Lower lobe of right lung (tissue), 2 donors: ENCODE measurements at regions not wholly inside any gene's neighbourhood (a gene's known extent, or its start where the extent isn't known, plus 50 kb on each side); places are given as distances from the start of the nearest gene placed in this dataset.

ENCODE experiments used
- ATAC-seq, 2 donors: fragments of 200-7000 bp; cut with Tn5 transposase; one replicate each; pipeline ENCODE4 v1.9.1; 2020 to 2022; ENCODE audit warnings: mild to moderate bottlenecking in 2 of 2, moderate library complexity in 2 of 2
- DNase-seq: peaks from one replicate; pipeline ENCODE4 v3.0.0-alpha.2; 2020
- H3K27ac ChIP-seq: fragments of 200-600 bp; one replicate; pipeline ENCODE4 v1.8.0; 2022
- H3K27me3 ChIP-seq: fragments of 200-600 bp; one replicate; pipeline ENCODE4 v1.8.0; 2022; ENCODE audit warnings: low read depth
- H3K36me3 ChIP-seq: fragments of 200-600 bp; one replicate; pipeline ENCODE4 v1.8.0; 2022; ENCODE audit warnings: mild to moderate bottlenecking
- H3K4me1 ChIP-seq: fragments of 200-600 bp; one replicate; pipeline ENCODE4 v1.8.0; 2022
- H3K4me3 ChIP-seq: fragments of 200-600 bp; one replicate; pipeline ENCODE4 v1.8.0; 2022; ENCODE audit warnings: mild to moderate bottlenecking
- H3K9me3 ChIP-seq: fragments of 200-600 bp; one replicate; pipeline ENCODE4 v1.8.0; 2022
- CTCF ChIP-seq: fragments of 200-600 bp; IDR thresholded peaks from one replicate; pipeline ENCODE4 v1.8.0; 2022; ENCODE audit warnings: antibody characterized with exemption, mild to moderate bottlenecking
- intact Hi-C: fragments of 100-400 bp; cut with DNase I; formaldehyde crosslinking; loops from one replicate; pipeline ENCODE4 v1.11.0; 2022
- donor health status: DM: no; HTN: yes; CAD: no; lungs with severe emphysema.

- no peak for TF ChIP-seq CTCF
- intact Hi-C loops, result no loop called here
- H3K36me3 ChIP-seq, result no peaks in the 10 kb centered on the region
- H3K4me1 ChIP-seq, result no peaks in the 10 kb centered on the region
- H3K27ac ChIP-seq, result no peak overlapping the region
- no peaks in the 10 kb centered on the region for H3K9me3 ChIP-seq
- peaks cover 4% of the 10 kb centered on the region for H3K27me3 ChIP-seq
- H3K4me3 ChIP-seq, result no peak overlapping the region
- DNase-seq (peak; percentile 28), ATAC-seq (no peak)
Observed at GRCh38 chr22:48588151-48588877, 1239.4 kb downstream of the BRD1 start.

- no peaks in the 10 kb centered on the region for H3K36me3 ChIP-seq
- ATAC-seq (no peak), DNase-seq (peak; percentile 30)
- H3K4me3 ChIP-seq, result no peak overlapping the region
- no peaks in the 10 kb centered on the region for H3K9me3 ChIP-seq
- no peaks in the 10 kb centered on the region for H3K4me1 ChIP-seq
- peaks cover 4% of the 10 kb centered on the region for H3K27me3 ChIP-seq
- intact Hi-C loops, result no loop called here
- TF ChIP-seq CTCF, result no peak
- H3K27ac ChIP-seq, result no peak overlapping the region
Observed at GRCh38 chr22:48587236-48587865, 1240.3 kb downstream of the BRD1 start.

GRCh38 chr22:48586799-48587185 is 1240.9 kb downstream of the BRD1 start:
- peaks cover 4% of the 10 kb centered on the region for H3K27me3 ChIP-seq
- intact Hi-C loops, result no loop called here
- no peaks in the 10 kb centered on the region for H3K9me3 ChIP-seq
- peak; percentile 35 for DNase-seq
- TF ChIP-seq CTCF, result no peak
- H3K27ac ChIP-seq, result no peak overlapping the region
- H3K4me3 ChIP-seq, result no peak overlapping the region
- no peaks in the 10 kb centered on the region for H3K4me1 ChIP-seq
- H3K36me3 ChIP-seq, result no peaks in the 10 kb centered on the region
- no peak for ATAC-seq

GRCh38 chr22:48585916-48586798 is 1241.5 kb downstream of the BRD1 start:
- no peak for TF ChIP-seq CTCF
- DNase-seq (peak; percentile 28), ATAC-seq (no peak)
- H3K4me3 ChIP-seq, result no peak overlapping the region
- no peaks in the 10 kb centered on the region for H3K9me3 ChIP-seq
- H3K36me3 ChIP-seq, result no peaks in the 10 kb centered on the region
- no peaks in the 10 kb centered on the region for H3K4me1 ChIP-seq
- H3K27me3 ChIP-seq, result peaks cover 4% of the 10 kb centered on the region
- intact Hi-C loops, result no loop called here
- H3K27ac ChIP-seq, result no peak overlapping the region

GRCh38 chr22:48584170-48584569 is 1243.5 kb downstream of the BRD1 start:
- no peak for TF ChIP-seq CTCF

More at GRCh38 chr22:48584170-48584569, 1243.5 kb downstream of the BRD1 start:
- no peak for ATAC-seq
- intact Hi-C loops, result no loop called here
- Histone ChIP-seq H3K4me3 (no peak overlapping the region), H3K4me1 (no peaks in the 10 kb centered on the region), H3K27ac (no peak overlapping the region), H3K36me3 (no peaks in the 10 kb centered on the region), H3K27me3 (peaks cover 4% of the 10 kb centered on the region), H3K9me3 (no peaks in the 10 kb centered on the region)
- DNase-seq, result no peak
